Endothelial cell of umbilical vein (primary cell): ENCODE measurements at regions not wholly inside any gene's neighbourhood (a gene's known extent, or its start where the extent isn't known, plus 50 kb on each side); places are given as distances from the start of the nearest gene placed in this dataset.

Experiments
- BruUV-seq: library from RNA; stranded (reverse); fragments of 400-500 nt; replicated peaks from 2 replicates; lab custom pipeline; 2021; lab: Mats Ljungman, UMichigan
- CTCF ChIA-PET: fragments of 300-600, 350-600 bp; sonication (Branson Sonifier 250); formaldehyde crosslinking; loops from one replicate; lab custom pipeline; 2021; ENCODE audit warnings: antibody characterized with exemption, inconsistent platforms; lab: Charles Lee
- POLR2A ChIA-PET: fragments of 300-600, 350-600 bp; sonication (Branson Sonifier 250); formaldehyde crosslinking; loops from one replicate; lab custom pipeline; 2021; ENCODE audit warnings: antibody characterized with exemption, inconsistent platforms; lab: Charles Lee
- DNase-seq: peaks from one replicate; pipeline ENCODE4 v3.0.0-alpha.2; 2011; ENCODE audit warnings: low read depth, low spot score
- FAIRE-seq: peaks from 2 replicates; lab custom pipeline; 2011; peaks lifted over from hg19 to GRCh38; lab: Jason Lieb, UNC
- H2AFZ ChIP-seq: 2 replicates; pipeline ENCODE4 v1.6.0; 2012; ENCODE audit warnings: low read depth, low read length, control low read depth, inconsistent platforms
- H3K27ac ChIP-seq: 2 replicates; pipeline ENCODE4 v1.5.1; 2011; ENCODE audit warnings: low read depth, mild to moderate bottlenecking, control low read depth, low read length, moderate library complexity; ENCODE audit not compliant: insufficient read depth
- H3K27me3 ChIP-seq, 2 experiments: 2 replicates each; pipeline versions ENCODE4 v1.6.0 to v1.6.1; 2011; ENCODE audit warnings: low read length in 2 of 2, mixed read lengths in 1 of 2; ENCODE audit not compliant: control insufficient read depth in 2 of 2, insufficient read depth in 2 of 2
- H3K36me3 ChIP-seq, 2 experiments: 2 replicates in 1 of 2; 3 replicates in 1 of 2; pipeline ENCODE4 v1.5.1; 2011; ENCODE audit warnings: low read length in 2 of 2, mild to moderate bottlenecking in 1 of 2, moderate library complexity in 1 of 2; ENCODE audit not compliant: control insufficient read depth in 2 of 2, insufficient read depth in 2 of 2; ENCODE audit errors: extremely low read depth in 1 of 2
- H3K4me1 ChIP-seq: 3 replicates; pipeline ENCODE4 v1.5.1; 2011; ENCODE audit warnings: mild to moderate bottlenecking, low read length; ENCODE audit not compliant: control insufficient read depth, insufficient read depth; ENCODE audit errors: extremely low read depth
- H3K4me2 ChIP-seq: 2 replicates; pipeline ENCODE4 v1.6.1; 2011; ENCODE audit warnings: low read length, control low read depth, mixed read lengths; ENCODE audit not compliant: insufficient read depth
- H3K4me3 ChIP-seq, 3 experiments: fragments of 200-600 bp in 1 of 3; sonication (generic), shearing (Covaris generic) in 1 of 3; replicated peaks in 1 of 3; 2 replicates each; pipeline ENCODE4 v1.5.1; 2011 to 2016; ENCODE audit warnings: control low read depth in 3 of 3, low read length in 3 of 3, mild to moderate bottlenecking in 2 of 3, inconsistent platforms in 1 of 3, low read depth in 1 of 3, moderate library complexity in 1 of 3; ENCODE audit not compliant: insufficient read depth in 1 of 3
- H3K79me2 ChIP-seq: 2 replicates; pipeline ENCODE4 v1.6.0; 2012; ENCODE audit warnings: low read length, inconsistent platforms; ENCODE audit not compliant: control insufficient read depth, insufficient read depth
- H3K9ac ChIP-seq: replicated peaks from 2 replicates; pipeline ENCODE3; 2011; ENCODE audit warnings: low read length, control low read depth; ENCODE audit not compliant: insufficient read depth; ENCODE audit errors: extremely low read depth
- H3K9me1 ChIP-seq: replicated peaks from 3 replicates; pipeline ENCODE4 v1.6.0; 2011; ENCODE audit warnings: mild to moderate bottlenecking, low read length; ENCODE audit not compliant: control insufficient read depth, insufficient read depth; ENCODE audit errors: extremely low read depth
- H3K9me3 ChIP-seq: replicated peaks from 2 replicates; pipeline ENCODE4 v1.5.1; 2012; ENCODE audit warnings: low read length, inconsistent platforms; ENCODE audit not compliant: control insufficient read depth, insufficient read depth
- H4K20me1 ChIP-seq: replicated peaks from 2 replicates; pipeline ENCODE3; 2011; ENCODE audit warnings: mild to moderate bottlenecking, low read length; ENCODE audit not compliant: control insufficient read depth, insufficient read depth; ENCODE audit errors: extremely low read depth
- CTCF ChIP-seq, 2 donors: IDR thresholded peaks; 1 replicate in 1 of 2; 2 replicates in 1 of 2; pipeline ENCODE4 v1.5.1; 2011; ENCODE audit warnings: low read length in 2 of 2, mild to moderate bottlenecking in 2 of 2, moderate library complexity in 2 of 2, control low read depth in 1 of 2, inconsistent platforms in 1 of 2, low read depth in 1 of 2; ENCODE audit not compliant: insufficient read depth in 1 of 2; ENCODE audit errors: extremely low read depth in 1 of 2
- EZH2 ChIP-seq: IDR thresholded peaks from 2 replicates; pipeline ENCODE4 v1.6.1; 2012; ENCODE audit warnings: borderline replicate concordance, low read depth, mild to moderate bottlenecking, moderate library complexity, low read length, inconsistent platforms; ENCODE audit not compliant: severe bottlenecking
- FOS ChIP-seq: IDR thresholded peaks from 2 replicates; pipeline ENCODE4 v1.6.1; 2011; ENCODE audit warnings: mild to moderate bottlenecking, low read length, moderate library complexity, borderline replicate concordance; ENCODE audit not compliant: insufficient read depth
- GATA2 ChIP-seq: IDR thresholded peaks from 2 replicates; pipeline ENCODE4 v1.7.0; 2011; ENCODE audit warnings: low read depth, mild to moderate bottlenecking, moderate library complexity, mixed read lengths, low read length; ENCODE audit not compliant: insufficient read length, insufficient read depth
- JUN ChIP-seq: IDR thresholded peaks from 2 replicates; pipeline ENCODE4 v1.6.1; 2011; ENCODE audit warnings: borderline replicate concordance, low read depth; ENCODE audit not compliant: insufficient read length, insufficient read depth
- MYC ChIP-seq: IDR thresholded peaks from one replicate; pipeline ENCODE4 v1.6.1; 2011; ENCODE audit warnings: mild to moderate bottlenecking, low read depth, low read length
- POLR2A ChIP-seq: IDR thresholded peaks from 2 replicates; pipeline ENCODE4 v1.6.1; 2012; ENCODE audit warnings: low read depth, mild to moderate bottlenecking, control low read depth, low read length
- POLR2AphosphoS5 ChIP-seq: IDR thresholded peaks from 2 replicates; pipeline ENCODE4 v1.6.1; 2012; ENCODE audit warnings: low read depth, mild to moderate bottlenecking, control low read depth, low read length, moderate library complexity; ENCODE audit not compliant: insufficient read depth
- dilution Hi-C: fragments of 300-500 bp; cut with MboI; formaldehyde crosslinking; loops from one replicate; pipeline ENCODE4 v1.15.0; 2019; ENCODE audit warnings: low sequenced_read_pairs; ENCODE audit not compliant: extremely low pct_ligation_motif_present
- intact Hi-C: fragments of 100-400 bp; cut with micrococcal nuclease; formaldehyde crosslinking; loops from one replicate; pipeline ENCODE4 v1.10.0; 2022
- TF ChIP-seq, protein P1 (sequence below): IDR thresholded peaks from 2 replicates; pipeline ENCODE4 v1.6.1; 2011; ENCODE audit not compliant: insufficient read depth, insufficient read length

- intact Hi-C loops: loop anchor here (2.0 kb wide), 1 partner anchor 16 kb away; no protein-coding TSS in a partner anchor
- no peak overlapping the region for H2AFZ ChIP-seq
- peak; percentile 48 for DNase-seq
These were observed 285.4 kb upstream of the ARSJ start for GRCh38 chr4:114264877-114265291.

GRCh38 chr4:114265342-114265741 lies 285.9 kb upstream of the ARSJ start:
- ChIA-PET POLR2A (no interaction called here), CTCF (interaction anchor here (3.5 kb wide), 1 partner anchor 13 kb away, joined by 42 read pairs; no protein-coding TSS in a partner anchor)
- DNase-seq: no peak
- no peaks in the 10 kb centered on the region for H3K9me1 ChIP-seq
- H3K4me3 ChIP-seq: no peak overlapping the region
- no peak overlapping the region for H3K9ac ChIP-seq
- no peaks in the 10 kb centered on the region for H3K36me3 ChIP-seq
- FAIRE-seq: no peak
- no peaks in the 10 kb centered on the region for H3K9me3 ChIP-seq
- no TSS peak for BruUV-seq
- no peaks in the 10 kb centered on the region for H4K20me1 ChIP-seq
- dilution Hi-C loops (no loop called here), intact Hi-C loops (loop anchor here (2.0 kb wide), 1 partner anchor 17 kb away; no protein-coding TSS in a partner anchor)
- H3K79me2 ChIP-seq: no peaks in the 10 kb centered on the region
- no peak overlapping the region for H3K4me2 ChIP-seq
- peaks cover 6% of the 10 kb centered on the region for H3K4me1 ChIP-seq
- no peaks in the 10 kb centered on the region for H3K27me3 ChIP-seq
- TF ChIP-seq POLR2A (no peak), FOS (no peak), EZH2 (no peak), GATA2 (no peak), POLR2AphosphoS5 (no peak), JUN (no peak), CTCF (IDR thresholded peaks at IDR 0.05; ENCODE audit: extremely low read depth in 1 of 2, insufficient read depth in 1 of 2, low read depth in 1 of 2, low read length in 2 of 2) (no peak), MYC (no peak)
- TF ChIP-seq, protein P1, sequence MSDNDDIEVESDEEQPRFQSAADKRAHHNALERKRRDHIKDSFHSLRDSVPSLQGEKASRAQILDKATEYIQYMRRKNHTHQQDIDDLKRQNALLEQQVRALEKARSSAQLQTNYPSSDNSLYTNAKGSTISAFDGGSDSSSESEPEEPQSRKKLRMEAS: no peak
- H3K27ac ChIP-seq: no peak overlapping the region
- H2AFZ ChIP-seq: no peak overlapping the region

More at GRCh38 chr4:114264877-114265291, 285.4 kb upstream of the ARSJ start:
- dilution Hi-C loops: no loop called here
- no peak overlapping the region for H3K4me3 ChIP-seq
- no peaks in the 10 kb centered on the region for H3K36me3 ChIP-seq
- no peaks in the 10 kb centered on the region for H3K79me2 ChIP-seq
- H3K9ac ChIP-seq: no peak overlapping the region
- POLR2A ChIA-PET: no interaction called here
- TF ChIP-seq MYC: no peak
- no peak for FAIRE-seq
- no peaks in the 10 kb centered on the region for H3K27me3 ChIP-seq
- CTCF ChIA-PET: interaction anchor here (3.5 kb wide), 1 partner anchor 12 kb away, joined by 42 read pairs; no protein-coding TSS in a partner anchor
- H3K9me1 ChIP-seq: no peaks in the 10 kb centered on the region
- no peak overlapping the region for H3K4me2 ChIP-seq
- H4K20me1 ChIP-seq: no peaks in the 10 kb centered on the region
- H3K27ac ChIP-seq: no peak overlapping the region
- peaks cover 6% of the 10 kb centered on the region for H3K4me1 ChIP-seq
- no peaks in the 10 kb centered on the region for H3K9me3 ChIP-seq
- no TSS peak for BruUV-seq
